ENCODE measurements at regions not wholly inside any gene's neighbourhood (a gene's known extent, or its start where the extent isn't known, plus 50 kb on each side); places are given as distances from the start of the nearest gene placed in this dataset.

GRCh38 chr13:34357435-34358232 lies 539.7 kb downstream of the RFC3 start:
- Mint-ChIP-seq H3K27ac (no peak overlapping the region), H3K36me3 (ENCODE audit: low read depth) (no peaks in the 10 kb centered on the region), H3K27me3 (no peaks in the 10 kb centered on the region), H3K4me1 (no peaks in the 10 kb centered on the region), H3K9me3 (peaks cover 3% of the 10 kb centered on the region), H3K4me3 (no peak overlapping the region)
- POLR2A ChIA-PET = no interaction called here
- CTCF ChIA-PET = interaction anchor here (0.7 kb wide), 1 partner anchor 55 kb away, joined by 3 read pairs; no protein-coding TSS in a partner anchor
- DNase-seq = no peak

- no peaks in the 10 kb centered on the region for H3K36me3 Mint-ChIP-seq (ENCODE audit: low read depth)
- no peaks in the 10 kb centered on the region for H3K27me3 Mint-ChIP-seq
- DNase-seq = no peak
- ChIA-PET CTCF (interaction anchor here (1.2 kb wide), 1 partner anchor 23 kb away, joined by 3 read pairs; no protein-coding TSS in a partner anchor), POLR2A (no interaction called here)
- no peak overlapping the region for H3K4me3 Mint-ChIP-seq
- H3K27ac Mint-ChIP-seq = no peak overlapping the region
- peaks cover 3% of the 10 kb centered on the region for H3K9me3 Mint-ChIP-seq
- no peaks in the 10 kb centered on the region for H3K4me1 Mint-ChIP-seq
Observed at GRCh38 chr13:34358811-34359513, 541.0 kb downstream of the RFC3 start.

- POLR2A ChIA-PET = no interaction called here
- DNase-seq = no peak
Observed at GRCh38 chr13:34360702-34361101, 542.8 kb downstream of the RFC3 start.

DNA sequence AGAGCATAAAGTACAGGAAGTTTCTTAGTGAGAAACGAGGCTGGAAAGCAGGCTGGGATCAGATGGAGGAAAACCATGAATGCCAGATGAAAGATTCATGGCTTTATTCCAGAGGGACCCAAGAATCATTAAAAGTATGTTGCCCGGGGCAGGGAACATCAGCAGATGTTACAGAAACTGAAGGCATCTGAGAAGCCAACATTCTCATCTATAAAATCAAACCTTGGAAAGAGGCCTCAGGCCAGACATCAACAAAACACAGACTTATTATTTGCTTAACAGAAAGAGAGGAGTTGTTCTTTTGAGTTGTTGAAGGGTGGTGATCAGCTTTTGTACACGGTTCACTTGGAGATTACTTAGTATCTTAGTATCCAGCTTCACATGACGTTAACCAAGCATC lies 543.6 kb downstream of the RFC3 start:
- H3K9me3 Mint-ChIP-seq = no peaks in the 10 kb centered on the region
- H3K27me3 Mint-ChIP-seq = no peaks in the 10 kb centered on the region
- ChIA-PET CTCF (no interaction called here), POLR2A (no interaction called here)
- DNase-seq = no peak
- H3K4me1 Mint-ChIP-seq = no peaks in the 10 kb centered on the region
- H3K27ac Mint-ChIP-seq = no peak overlapping the region
- no peaks in the 10 kb centered on the region for H3K36me3 Mint-ChIP-seq (ENCODE audit: low read depth)
- no peak overlapping the region for H3K4me3 Mint-ChIP-seq

More at GRCh38 chr13:34360702-34361101, 542.8 kb downstream of the RFC3 start:
- H3K36me3 Mint-ChIP-seq (ENCODE audit: low read depth) = no peaks in the 10 kb centered on the region
- CTCF ChIA-PET = no interaction called here
- peaks cover 3% of the 10 kb centered on the region for H3K9me3 Mint-ChIP-seq
- no peaks in the 10 kb centered on the region for H3K27me3 Mint-ChIP-seq
- no peak overlapping the region for H3K4me3 Mint-ChIP-seq
- H3K4me1 Mint-ChIP-seq = no peaks in the 10 kb centered on the region
- H3K27ac Mint-ChIP-seq = no peak overlapping the region

DNA sequence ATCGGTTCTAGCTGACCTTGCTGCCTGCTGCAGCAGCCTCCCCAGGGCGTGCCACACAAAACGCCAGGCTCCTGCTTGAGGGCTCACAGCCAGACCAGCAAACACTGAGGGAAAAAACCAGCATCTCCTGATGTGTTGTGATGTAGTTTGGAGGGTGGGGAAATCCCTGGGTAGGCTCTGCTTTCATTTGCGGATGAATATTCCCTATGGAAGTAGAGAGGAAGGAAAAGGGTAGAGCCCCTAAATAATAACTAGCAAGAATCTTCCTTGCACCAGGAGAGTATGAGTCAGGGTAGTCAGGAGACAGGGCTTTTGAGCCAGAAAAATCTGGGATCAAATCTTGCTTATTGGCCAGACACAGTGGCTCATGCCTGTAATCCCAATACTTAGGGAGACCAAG lies 545.3 kb downstream of the RFC3 start:
- Mint-ChIP-seq H3K27ac (no peak overlapping the region), H3K9me3 (no peaks in the 10 kb centered on the region), H3K4me3 (no peak overlapping the region), H3K27me3 (no peaks in the 10 kb centered on the region), H3K36me3 (ENCODE audit: low read depth) (no peaks in the 10 kb centered on the region), H3K4me1 (no peaks in the 10 kb centered on the region)
- POLR2A ChIA-PET = no interaction called here
- no peak for DNase-seq
- CTCF ChIA-PET = no interaction called here

- Mint-ChIP-seq H3K27me3 (no peaks in the 10 kb centered on the region), H3K36me3 (ENCODE audit: low read depth) (no peaks in the 10 kb centered on the region), H3K4me1 (no peaks in the 10 kb centered on the region), H3K4me3 (no peak overlapping the region), H3K27ac (no peak overlapping the region), H3K9me3 (no peaks in the 10 kb centered on the region)
- no peak for DNase-seq
- CTCF ChIA-PET = no interaction called here
- POLR2A ChIA-PET = no interaction called here
Observed at GRCh38 chr13:34364633-34365032, 546.7 kb downstream of the RFC3 start.

GRCh38 chr13:34369931-34370330 lies 552.0 kb downstream of the RFC3 start:
- H3K4me3 Mint-ChIP-seq = no peak overlapping the region
- ChIA-PET POLR2A (no interaction called here), CTCF (no interaction called here)
- H3K9me3 Mint-ChIP-seq = no peaks in the 10 kb centered on the region
- DNase-seq = no peak
- H3K27me3 Mint-ChIP-seq = no peaks in the 10 kb centered on the region
- no peak overlapping the region for H3K27ac Mint-ChIP-seq
- H3K36me3 Mint-ChIP-seq (ENCODE audit: low read depth) = no peaks in the 10 kb centered on the region
- H3K4me1 Mint-ChIP-seq = no peaks in the 10 kb centered on the region

GRCh38 chr13:34371108-34371507 lies 553.2 kb downstream of the RFC3 start:
- Mint-ChIP-seq H3K27me3 (no peaks in the 10 kb centered on the region), H3K36me3 (ENCODE audit: low read depth) (no peaks in the 10 kb centered on the region), H3K4me1 (no peaks in the 10 kb centered on the region), H3K9me3 (no peaks in the 10 kb centered on the region), H3K27ac (no peak overlapping the region), H3K4me3 (no peak overlapping the region)
- POLR2A ChIA-PET = no interaction called here
- CTCF ChIA-PET = no interaction called here
- no peak for DNase-seq

DNA sequence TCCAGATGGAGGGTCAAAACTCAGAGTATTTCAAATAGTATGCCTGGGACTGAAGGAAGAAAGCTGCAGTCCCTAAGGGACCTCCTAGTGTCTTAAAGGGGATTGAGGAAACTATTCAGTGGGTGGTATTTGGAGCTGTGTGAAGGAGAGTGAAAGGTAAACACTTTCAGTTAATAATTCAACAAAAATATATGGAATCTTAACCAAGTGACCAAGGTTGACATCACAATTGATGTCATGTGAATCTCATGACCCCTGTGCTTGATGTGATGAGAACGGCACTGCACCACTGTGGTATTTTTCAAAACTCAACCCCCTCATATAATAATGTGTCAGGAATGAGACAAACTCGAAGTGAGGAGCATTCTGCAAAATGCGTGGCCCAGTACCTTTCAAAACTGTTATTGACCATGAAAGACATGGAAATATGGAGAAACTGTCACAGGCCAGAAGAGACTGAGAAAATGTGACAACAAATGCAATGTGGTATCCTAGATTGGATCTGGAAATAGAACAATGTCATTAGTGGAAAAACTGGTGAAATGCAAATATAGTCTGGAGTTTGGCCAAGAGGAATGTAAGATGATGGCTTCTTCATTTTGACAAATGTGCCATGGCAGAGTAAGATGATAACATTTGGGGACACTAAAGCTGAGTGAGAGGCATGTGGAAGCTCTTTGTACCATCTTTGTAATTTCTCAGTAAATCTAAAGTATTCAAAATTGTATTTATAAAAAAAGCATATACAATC lies 553.9 kb downstream of the RFC3 start:
- CTCF ChIA-PET = no interaction called here
- Mint-ChIP-seq H3K36me3 (ENCODE audit: low read depth) (no peaks in the 10 kb centered on the region), H3K27ac (no peak overlapping the region), H3K4me1 (no peaks in the 10 kb centered on the region), H3K27me3 (no peaks in the 10 kb centered on the region), H3K4me3 (no peak overlapping the region), H3K9me3 (no peaks in the 10 kb centered on the region)
- POLR2A ChIA-PET = no interaction called here
- no peak for DNase-seq

DNA sequence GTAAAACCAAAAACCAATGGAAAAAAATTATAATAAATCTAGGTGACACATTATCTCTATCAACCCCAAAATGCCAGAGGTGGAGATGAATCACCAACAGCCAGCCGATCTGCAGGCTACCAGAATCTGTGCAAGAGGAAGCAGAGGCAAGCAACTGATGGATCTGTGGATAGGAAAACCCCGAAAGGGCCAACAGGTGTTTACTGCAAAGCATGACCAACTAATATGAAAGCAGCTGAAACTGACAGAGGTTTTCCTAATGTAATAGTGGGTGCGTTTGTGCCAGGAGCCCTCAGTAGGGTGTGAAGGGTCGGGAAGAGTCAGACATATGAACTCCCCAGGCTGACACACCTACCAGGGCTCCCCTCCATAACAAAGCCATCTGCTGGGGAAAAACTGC lies 554.6 kb downstream of the RFC3 start:
- no peak overlapping the region for H3K4me3 Mint-ChIP-seq
- CTCF ChIA-PET = no interaction called here
- no peak overlapping the region for H3K27ac Mint-ChIP-seq

GRCh38 chr13:34376483-34376882 lies 558.5 kb downstream of the RFC3 start:
- CTCF ChIA-PET = interaction anchor here (1.1 kb wide), 1 partner anchor 20 kb away, joined by 4 read pairs; no protein-coding TSS in a partner anchor
- Mint-ChIP-seq H3K36me3 (ENCODE audit: low read depth) (no peaks in the 10 kb centered on the region), H3K27ac (no peak overlapping the region), H3K9me3 (no peaks in the 10 kb centered on the region), H3K27me3 (no peaks in the 10 kb centered on the region), H3K4me1 (no peaks in the 10 kb centered on the region), H3K4me3 (no peak overlapping the region)
- no peak for DNase-seq
- POLR2A ChIA-PET = no interaction called here

More for the DNA sequence above, 554.6 kb downstream of the RFC3 start:
- no peaks in the 10 kb centered on the region for H3K4me1 Mint-ChIP-seq
- H3K9me3 Mint-ChIP-seq = no peaks in the 10 kb centered on the region
- no peaks in the 10 kb centered on the region for H3K36me3 Mint-ChIP-seq (ENCODE audit: low read depth)
- no peak for DNase-seq
- no peaks in the 10 kb centered on the region for H3K27me3 Mint-ChIP-seq
- POLR2A ChIA-PET = no interaction called here

- Mint-ChIP-seq H3K27ac (no peak overlapping the region), H3K9me3 (no peaks in the 10 kb centered on the region), H3K4me1 (no peaks in the 10 kb centered on the region), H3K36me3 (ENCODE audit: low read depth) (no peaks in the 10 kb centered on the region), H3K4me3 (no peak overlapping the region), H3K27me3 (no peaks in the 10 kb centered on the region)
- ChIA-PET CTCF (interaction anchor here (1.2 kb wide), 1 partner anchor 23 kb away, joined by 3 read pairs; no protein-coding TSS in a partner anchor), POLR2A (no interaction called here)
- no peak for DNase-seq
Observed at GRCh38 chr13:34381228-34381627, 560.8 kb upstream of the NBEA start.

- H3K9me3 Mint-ChIP-seq = no peaks in the 10 kb centered on the region
- ChIA-PET POLR2A (no interaction called here), CTCF (interaction anchor here (0.6 kb wide), 1 partner anchor 151 kb away, joined by 5 read pairs; no protein-coding TSS in a partner anchor)
Observed at GRCh38 chr13:34383728-34384127, 558.3 kb upstream of the NBEA start.

More at GRCh38 chr13:34383728-34384127, 558.3 kb upstream of the NBEA start:
- H3K4me1 Mint-ChIP-seq = no peaks in the 10 kb centered on the region
- DNase-seq = no peak
- no peaks in the 10 kb centered on the region for H3K27me3 Mint-ChIP-seq
- no peak overlapping the region for H3K4me3 Mint-ChIP-seq
- no peaks in the 10 kb centered on the region for H3K36me3 Mint-ChIP-seq (ENCODE audit: low read depth)
- H3K27ac Mint-ChIP-seq = no peak overlapping the region
